Loucy (cell line): ENCODE measurements at regions not wholly inside any gene's neighbourhood (a gene's known extent, or its start where the extent isn't known, plus 50 kb on each side); places are given as distances from the start of the nearest gene placed in this dataset.

Experiments
- CTCF ChIP-seq: fragments of 200-600 bp; sonication (generic); conservative IDR thresholded peaks from 2 replicates; pipeline ENCODE4 v1.5.1; 2014; ENCODE audit warnings: mild to moderate bottlenecking, antibody characterized with exemption, low read length
- EZH2phosphoT487 ChIP-seq: fragments of 200-600 bp; IDR thresholded peaks from 2 replicates; pipeline ENCODE4 v1.6.1; 2018; ENCODE audit warnings: antibody characterized with exemption, mild to moderate bottlenecking, moderate library complexity, borderline replicate concordance

GRCh38 chr6:153368131-153368530 is 237.0 kb upstream of the RGS17 start:
- TF ChIP-seq CTCF (no peak), EZH2phosphoT487 (no peak)
